ENCODE measurements at regions not wholly inside any gene's neighbourhood (a gene's known extent, or its start where the extent isn't known, plus 50 kb on each side); places are given as distances from the start of the nearest gene placed in this dataset.

GRCh38 chr13:64256751-64257150 is 2841.1 kb upstream of the PCDH20 start:
- Histone ChIP-seq H3K4ac (ENCODE audit: low read depth, low read length) (no peak overlapping the region), H2BK12ac (ENCODE audit: low read length) (no peak overlapping the region), H2AK5ac (ENCODE audit: low read length) (no peak overlapping the region), H3K9ac (ENCODE audit: low read length) (no peak overlapping the region), H2AFZ (ENCODE audit: insufficient read depth, low read length, poor library complexity) (no peak overlapping the region), H3K9me3 (ENCODE audit: insufficient read depth, low read depth, low read length) (no peaks in the 10 kb centered on the region), H3K27ac (ENCODE audit: low read depth, low read length) (no peak overlapping the region), H4K91ac (ENCODE audit: low read depth, low read length) (no peak overlapping the region), H3K4me2 (ENCODE audit: low read length) (no peak overlapping the region), H3K79me2 (ENCODE audit: control insufficient read depth, insufficient read depth, low read length, poor library complexity) (no peaks in the 10 kb centered on the region), H3K4me1 (ENCODE audit: control insufficient read depth in 1 of 2, insufficient read depth in 2 of 2, low read length in 2 of 2) (no peaks in the 10 kb centered on the region), H3K36me3 (ENCODE audit: control insufficient read depth in 1 of 2, insufficient read depth in 2 of 2, low read length in 2 of 2) (no peaks in the 10 kb centered on the region), H3K23ac (ENCODE audit: low read length) (no peak overlapping the region), H3K4me3 (ENCODE audit: low read depth, low read length) (no peak overlapping the region), H2BK5ac (ENCODE audit: low read depth, low read length, poor library complexity) (no peak overlapping the region), H3K18ac (ENCODE audit: low read length) (no peak overlapping the region), H3K14ac (ENCODE audit: low read length) (no peak overlapping the region), H2BK120ac (ENCODE audit: insufficient read depth, low read length, poor library complexity) (no peak overlapping the region), H4K8ac (ENCODE audit: low read depth, low read length) (no peak overlapping the region), H3K27me3 (ENCODE audit: insufficient read depth, low read length) (no peaks in the 10 kb centered on the region), H3K79me1 (ENCODE audit: low read length) (no peaks in the 10 kb centered on the region), H4K12ac (ENCODE audit: low read depth, low read length) (no peak overlapping the region)
- no CpG with 5 or more reads among the region's 3 CpGs for WGBS (ENCODE audit: extremely low coverage, insufficient coverage, insufficient read length)
- no peak for DNase-seq

DNA sequence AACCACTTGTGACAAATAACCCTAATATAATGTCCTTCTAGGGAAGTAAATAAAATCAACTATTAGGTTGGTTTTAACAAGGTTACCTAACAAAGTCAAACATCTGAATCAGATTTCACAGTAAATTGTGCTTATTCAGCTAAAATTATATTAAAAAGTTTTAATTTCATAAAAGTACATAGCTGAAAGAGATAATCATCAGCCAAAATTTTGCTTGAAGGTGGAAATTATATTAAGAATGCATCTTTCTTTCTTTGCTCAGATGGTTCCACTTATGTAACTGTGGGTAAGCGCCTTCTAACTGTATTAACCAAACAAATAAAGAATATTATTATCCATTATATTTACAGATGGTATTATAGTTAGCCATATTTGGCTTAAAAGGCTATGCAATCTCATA is 2840.3 kb upstream of the PCDH20 start:
- no CpG with 5 or more reads among the region's 1 CpG for WGBS (ENCODE audit: extremely low coverage, insufficient coverage, insufficient read length)
- H4K12ac ChIP-seq (ENCODE audit: low read depth, low read length): no peak overlapping the region
- no peaks in the 10 kb centered on the region for H3K79me1 ChIP-seq (ENCODE audit: low read length)
- no peak overlapping the region for H2BK12ac ChIP-seq (ENCODE audit: low read length)
- H3K14ac ChIP-seq (ENCODE audit: low read length): no peak overlapping the region
- H3K36me3 ChIP-seq (ENCODE audit: control insufficient read depth in 1 of 2, insufficient read depth in 2 of 2, low read length in 2 of 2): no peaks in the 10 kb centered on the region
- no peaks in the 10 kb centered on the region for H3K4me1 ChIP-seq (ENCODE audit: control insufficient read depth in 1 of 2, insufficient read depth in 2 of 2, low read length in 2 of 2)
- H2AFZ ChIP-seq (ENCODE audit: insufficient read depth, low read length, poor library complexity): no peak overlapping the region
- no peaks in the 10 kb centered on the region for H3K9me3 ChIP-seq (ENCODE audit: insufficient read depth, low read depth, low read length)
- no peak overlapping the region for H2BK120ac ChIP-seq (ENCODE audit: insufficient read depth, low read length, poor library complexity)
- no peak for DNase-seq
- H4K8ac ChIP-seq (ENCODE audit: low read depth, low read length): no peak overlapping the region
- H3K79me2 ChIP-seq (ENCODE audit: control insufficient read depth, insufficient read depth, low read length, poor library complexity): no peaks in the 10 kb centered on the region
- no peak overlapping the region for H3K9ac ChIP-seq (ENCODE audit: low read length)
- H3K4me2 ChIP-seq (ENCODE audit: low read length): no peak overlapping the region
- no peak overlapping the region for H2BK5ac ChIP-seq (ENCODE audit: low read depth, low read length, poor library complexity)
- H3K4ac ChIP-seq (ENCODE audit: low read depth, low read length): no peak overlapping the region
- no peak overlapping the region for H2AK5ac ChIP-seq (ENCODE audit: low read length)
- H3K27me3 ChIP-seq (ENCODE audit: insufficient read depth, low read length): no peaks in the 10 kb centered on the region
- no peak overlapping the region for H4K91ac ChIP-seq (ENCODE audit: low read depth, low read length)
- H3K4me3 ChIP-seq (ENCODE audit: low read depth, low read length): no peak overlapping the region
- no peak overlapping the region for H3K23ac ChIP-seq (ENCODE audit: low read length)
- no peak overlapping the region for H3K18ac ChIP-seq (ENCODE audit: low read length)
- H3K27ac ChIP-seq (ENCODE audit: low read depth, low read length): no peak overlapping the region

DNA sequence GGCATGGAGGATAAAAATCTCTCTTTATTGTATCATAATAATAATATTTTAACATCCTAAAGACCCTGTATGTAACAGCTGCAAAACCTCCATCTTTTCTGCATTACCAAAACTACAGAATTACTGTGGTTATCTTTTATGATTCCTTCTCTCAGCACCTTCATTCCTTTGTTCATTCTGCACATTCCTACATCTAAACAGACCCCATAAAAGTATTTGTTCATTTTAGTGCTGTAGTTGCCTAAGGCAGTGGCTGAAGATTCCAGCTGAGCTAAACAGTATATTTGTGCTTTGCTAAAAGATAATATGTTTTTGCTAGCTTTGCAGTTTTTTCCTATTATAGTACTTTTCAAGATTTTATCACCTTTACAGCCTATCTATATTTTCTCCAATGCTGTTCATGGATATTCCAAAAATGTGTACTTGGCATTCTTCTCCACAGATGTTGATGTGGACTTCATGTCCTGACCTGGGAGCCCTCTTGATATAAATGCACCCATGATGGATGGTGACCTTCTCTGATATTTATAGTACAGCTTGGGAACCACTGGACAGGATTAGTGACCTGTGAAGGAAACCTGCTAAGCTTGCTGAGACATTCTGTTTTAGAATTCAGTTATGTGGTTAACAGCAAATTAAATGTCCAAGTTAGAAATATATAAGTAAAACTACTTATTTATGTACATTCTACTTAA is 2832.9 kb upstream of the PCDH20 start:
- Histone ChIP-seq H2BK5ac (ENCODE audit: low read depth, low read length, poor library complexity) (no peak overlapping the region), H3K79me2 (ENCODE audit: control insufficient read depth, insufficient read depth, low read length, poor library complexity) (peaks cover 2% of the 10 kb centered on the region), H4K91ac (ENCODE audit: low read depth, low read length) (peak overlapping the region; percentile 55), H3K4ac (ENCODE audit: low read depth, low read length) (no peak overlapping the region), H3K18ac (ENCODE audit: low read length) (no peak overlapping the region), H3K9me3 (ENCODE audit: insufficient read depth, low read depth, low read length) (no peaks in the 10 kb centered on the region), H3K9ac (ENCODE audit: low read length) (no peak overlapping the region), H3K14ac (ENCODE audit: low read length) (no peak overlapping the region), H2AK5ac (ENCODE audit: low read length) (no peak overlapping the region), H4K8ac (ENCODE audit: low read depth, low read length) (no peak overlapping the region), H4K12ac (ENCODE audit: low read depth, low read length) (no peak overlapping the region), H3K79me1 (ENCODE audit: low read length) (peaks cover 8% of the 10 kb centered on the region), H3K36me3 (ENCODE audit: control insufficient read depth in 1 of 2, insufficient read depth in 2 of 2, low read length in 2 of 2) (no peaks in the 10 kb centered on the region), H3K4me3 (ENCODE audit: low read depth, low read length) (no peak overlapping the region), H2AFZ (ENCODE audit: insufficient read depth, low read length, poor library complexity) (no peak overlapping the region), H2BK12ac (ENCODE audit: low read length) (peak overlapping the region; percentile 89), H3K23ac (ENCODE audit: low read length) (no peak overlapping the region), H3K27me3 (ENCODE audit: insufficient read depth, low read length) (no peaks in the 10 kb centered on the region), H3K4me1 (ENCODE audit: control insufficient read depth in 1 of 2, insufficient read depth in 2 of 2, low read length in 2 of 2) (peaks cover 4% of the 10 kb centered on the region in 2 experiments), H3K27ac (ENCODE audit: low read depth, low read length) (peak overlapping the region; percentile 95), H2BK120ac (ENCODE audit: insufficient read depth, low read length, poor library complexity) (peak overlapping the region; percentile 91), H3K4me2 (ENCODE audit: low read length) (no peak overlapping the region)
- no peak for DNase-seq

GRCh38 chr13:64239372-64239771 is 2823.7 kb upstream of the PCDH20 start:
- Histone ChIP-seq H3K79me2 (ENCODE audit: control insufficient read depth, insufficient read depth, low read length, poor library complexity) (no peaks in the 10 kb centered on the region), H4K91ac (ENCODE audit: low read depth, low read length) (no peak overlapping the region), H3K4me1 (ENCODE audit: control insufficient read depth in 1 of 2, insufficient read depth in 2 of 2, low read length in 2 of 2) (no peaks in the 10 kb centered on the region), H3K27me3 (ENCODE audit: insufficient read depth, low read length) (no peaks in the 10 kb centered on the region), H3K9ac (ENCODE audit: low read length) (no peak overlapping the region), H2BK120ac (ENCODE audit: insufficient read depth, low read length, poor library complexity) (no peak overlapping the region), H3K4me2 (ENCODE audit: low read length) (no peak overlapping the region), H4K12ac (ENCODE audit: low read depth, low read length) (no peak overlapping the region), H2AK5ac (ENCODE audit: low read length) (no peak overlapping the region), H3K9me3 (ENCODE audit: insufficient read depth, low read depth, low read length) (no peaks in the 10 kb centered on the region), H2BK12ac (ENCODE audit: low read length) (no peak overlapping the region), H3K4ac (ENCODE audit: low read depth, low read length) (no peak overlapping the region), H3K36me3 (ENCODE audit: control insufficient read depth in 1 of 2, insufficient read depth in 2 of 2, low read length in 2 of 2) (no peaks in the 10 kb centered on the region), H3K14ac (ENCODE audit: low read length) (no peak overlapping the region), H3K23ac (ENCODE audit: low read length) (no peak overlapping the region), H3K27ac (ENCODE audit: low read depth, low read length) (no peak overlapping the region), H2BK5ac (ENCODE audit: low read depth, low read length, poor library complexity) (no peak overlapping the region), H3K79me1 (ENCODE audit: low read length) (no peaks in the 10 kb centered on the region), H3K4me3 (ENCODE audit: low read depth, low read length) (no peak overlapping the region), H4K8ac (ENCODE audit: low read depth, low read length) (no peak overlapping the region), H3K18ac (ENCODE audit: low read length) (no peak overlapping the region), H2AFZ (ENCODE audit: insufficient read depth, low read length, poor library complexity) (no peak overlapping the region)
- DNase-seq: no peak
- WGBS (ENCODE audit: extremely low coverage, insufficient coverage, insufficient read length): no CpG with 5 or more reads among the region's 2 CpGs
